Fibroblast of peridontal ligament (primary cell): ENCODE measurements at regions not wholly inside any gene's neighbourhood (a gene's known extent, or its start where the extent isn't known, plus 50 kb on each side); places are given as distances from the start of the nearest gene placed in this dataset.
"Not testable (repeated sequence)": the region's sequence is repeated elsewhere in the genome, so short reads cannot be mapped to it uniquely, and the experiment has no call there.

Experiments
- DNase-seq: peaks from one replicate; pipeline ENCODE4 v3.0.0-alpha.2; 2010; ENCODE audit errors: extremely low read depth

DNA sequence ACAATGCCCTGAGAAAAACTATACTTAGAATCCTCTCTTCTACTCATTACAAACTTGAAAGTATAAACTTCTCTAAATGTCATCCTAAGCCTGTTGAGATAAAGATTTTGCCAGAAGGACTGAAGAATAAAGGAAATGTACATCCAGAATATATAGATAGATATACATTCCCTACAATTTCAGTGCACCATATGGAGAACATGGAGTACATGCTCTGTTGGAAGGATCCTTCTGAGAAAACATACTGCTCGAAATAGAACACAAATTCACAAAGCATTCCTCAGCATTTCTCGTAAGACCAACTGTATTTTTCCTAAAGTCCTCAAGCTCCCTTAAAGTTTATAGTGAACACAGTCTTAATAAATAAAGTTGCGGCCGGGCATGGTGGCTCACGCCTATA lies 69.7 kb upstream of the RASA1 start:
- no peak for DNase-seq

- DNase-seq, result not testable (repeated sequence)
Observed at GRCh38 chr5:87199246-87199645, 68.4 kb upstream of the RASA1 start.

GRCh38 chr5:87199704-87200103 lies 68.0 kb upstream of the RASA1 start:
- not testable (repeated sequence) for DNase-seq

- DNase-seq, result peak; percentile 10
Observed at GRCh38 chr5:87210076-87210475, 57.6 kb upstream of the RASA1 start.

- no peak for DNase-seq
Observed at GRCh38 chr5:87210743-87211142, 56.9 kb upstream of the RASA1 start.

DNA sequence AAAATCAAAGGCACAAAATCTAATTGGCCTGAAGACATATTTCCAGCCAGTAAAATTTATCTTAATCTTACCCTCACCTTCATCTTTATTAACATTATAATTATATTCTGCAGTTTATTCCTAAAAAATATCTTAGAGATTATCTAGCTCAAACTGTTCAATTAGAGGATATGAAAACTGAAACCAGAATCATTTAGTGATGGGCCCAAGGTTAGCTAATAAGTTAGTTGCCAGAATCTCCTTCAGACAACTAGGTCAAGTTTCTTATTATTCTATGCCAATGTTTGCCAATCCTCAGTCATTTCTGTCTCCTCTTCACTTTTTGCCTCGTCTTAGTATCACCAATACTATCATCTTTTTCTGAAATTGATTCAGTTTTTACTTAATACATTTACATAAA lies 56.0 kb upstream of the RASA1 start:
- no peak for DNase-seq

GRCh38 chr5:87212183-87212582 lies 55.5 kb upstream of the RASA1 start:
- not testable (repeated sequence) for DNase-seq

GRCh38 chr5:87217480-87217879 lies 50.2 kb upstream of the RASA1 start:
- not testable (repeated sequence) for DNase-seq
